HG03457 (cell line): ENCODE measurements at regions not wholly inside any gene's neighbourhood (a gene's known extent, or its start where the extent isn't known, plus 50 kb on each side); places are given as distances from the start of the nearest gene placed in this dataset.
A peak's percentile ranks its signal among the peaks of the same experiment; 100 is the strongest.

Experiments
- ATAC-seq: cut with Tn5 transposase; IDR thresholded peaks from one replicate; pipeline ENCODE4 v1.9.1; 2021; ENCODE audit warnings: moderate number of reproducible peaks; ENCODE audit not compliant: unreplicated experiment

- no peak for ATAC-seq
Measured at GRCh38 chr4:144202081-144202480, 61.6 kb upstream of the GYPA start.

DNA sequence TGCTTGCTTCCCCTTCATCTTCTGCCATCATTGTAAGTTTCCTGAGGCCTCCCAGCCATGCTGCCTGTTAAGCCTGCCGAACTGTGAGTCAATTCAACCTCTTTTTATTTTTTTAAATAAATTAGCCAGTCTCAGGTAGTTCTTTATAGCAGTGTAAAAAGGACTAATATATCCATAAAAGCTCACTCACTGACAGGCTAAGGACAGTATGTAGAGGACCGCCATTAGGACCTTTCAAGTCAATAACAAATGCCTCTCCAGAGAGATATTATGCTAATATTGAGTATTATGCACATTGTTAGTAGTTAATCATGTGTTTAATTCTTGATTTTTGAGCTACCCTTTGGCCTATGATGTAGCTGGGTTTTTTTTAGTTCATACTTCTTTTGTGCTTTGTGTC, 62.6 kb upstream of the GYPA start:
- no peak for ATAC-seq

DNA sequence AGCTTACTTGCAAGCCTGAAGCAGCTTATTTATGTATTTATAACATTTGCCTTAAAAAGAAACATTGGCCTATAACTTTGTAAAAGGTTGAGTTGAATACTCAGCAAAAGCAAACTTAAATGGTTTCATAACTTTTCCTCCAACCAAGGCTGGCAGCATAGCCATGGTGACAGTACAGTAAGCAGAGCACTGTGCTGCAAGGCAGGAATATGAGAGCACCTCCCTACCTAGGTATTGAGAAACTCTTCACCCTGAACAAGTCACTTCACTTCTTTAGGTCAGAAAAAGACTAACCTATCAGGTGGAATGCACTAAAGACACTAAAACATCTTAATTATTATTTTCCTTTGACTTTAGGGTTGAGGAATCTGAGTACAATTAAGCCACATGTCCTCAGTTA, 63.9 kb upstream of the GYPA start:
- no peak for ATAC-seq

- ATAC-seq: no peak
Measured at GRCh38 chr4:144206711-144207110, 66.2 kb upstream of the GYPA start.

GRCh38 chr4:144208074-144208473, 67.6 kb upstream of the GYPA start:
- ATAC-seq: no peak

DNA sequence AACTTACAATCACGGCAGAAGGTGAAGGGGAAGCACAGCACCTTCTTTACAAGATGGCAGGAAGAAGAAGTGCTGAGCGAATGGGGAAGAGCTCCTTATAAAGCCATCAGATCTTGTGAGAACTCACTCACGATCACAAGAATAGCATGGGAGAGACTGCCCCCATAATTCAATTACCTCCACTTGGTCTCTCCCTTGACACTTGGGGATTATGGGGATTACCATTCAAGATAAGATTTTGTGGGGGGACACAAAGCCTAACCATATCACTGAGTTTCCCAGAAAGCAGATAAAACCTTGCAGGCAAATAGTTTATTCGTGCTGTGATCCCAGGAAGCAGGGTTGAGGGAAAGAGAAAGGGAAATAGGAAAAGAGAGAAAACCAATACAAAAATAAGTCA, 69.0 kb upstream of the GYPA start:
- no peak for ATAC-seq

- ATAC-seq: no peak
Measured at GRCh38 chr4:144213371-144213770, 72.9 kb upstream of the GYPA start.

- ATAC-seq: no peak
Measured at GRCh38 chr4:144223149-144223548, 82.6 kb upstream of the GYPA start.

DNA sequence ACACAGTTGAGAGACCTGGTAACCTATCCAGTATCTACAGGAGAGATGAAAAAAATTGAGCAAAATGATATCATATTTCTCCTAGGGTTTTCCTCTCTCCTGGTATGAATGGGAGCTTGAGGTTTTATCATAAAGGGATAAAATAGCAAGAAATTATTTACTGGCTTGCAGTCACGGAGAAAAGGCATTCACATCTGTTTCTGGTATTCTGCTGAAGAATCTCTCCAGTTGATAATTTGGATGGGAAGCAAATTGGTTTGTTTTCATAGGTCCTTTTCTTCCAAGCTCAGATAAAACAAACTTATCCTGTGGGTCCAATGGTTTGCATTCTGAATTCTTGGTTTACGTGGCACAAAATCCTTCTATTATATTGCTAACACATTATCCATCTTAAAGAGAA, 83.1 kb upstream of the GYPA start:
- no peak for ATAC-seq

GRCh38 chr4:144259285-144259684, 118.8 kb upstream of the GYPA start:
- ATAC-seq: no peak

- ATAC-seq: no peak
Measured at GRCh38 chr4:144267084-144267483, 126.6 kb upstream of the GYPA start.

DNA sequence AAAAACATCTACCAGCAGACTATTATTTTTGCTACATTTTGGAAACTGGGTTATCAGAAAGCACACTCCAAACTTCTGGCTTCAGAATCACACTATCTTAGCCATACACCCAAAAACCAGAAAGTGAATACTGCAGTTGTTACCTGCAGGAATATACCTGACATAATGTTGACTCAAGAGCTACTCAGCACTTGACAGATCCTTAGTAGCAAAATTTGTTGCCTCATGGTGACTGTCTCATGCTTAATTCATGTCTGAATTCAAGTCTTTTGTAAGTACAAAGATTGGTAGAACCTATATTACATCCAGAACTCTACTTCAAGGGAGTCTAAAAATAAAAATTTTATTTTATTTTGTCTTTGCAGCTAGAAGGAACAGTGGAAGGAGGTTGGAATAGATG, 140.2 kb upstream of the GYPA start:
- no peak for ATAC-seq

GRCh38 chr4:144283526-144283925, 143.0 kb upstream of the GYPA start:
- no peak for ATAC-seq

- no peak for ATAC-seq
Measured at GRCh38 chr4:144284026-144284425, 143.5 kb upstream of the GYPA start.

- ATAC-seq: peak; percentile 63
Measured at GRCh38 chr4:144288011-144288903, 147.7 kb upstream of the GYPA start.

GRCh38 chr4:144289667-144290428, 149.3 kb upstream of the GYPA start:
- no peak for ATAC-seq

DNA sequence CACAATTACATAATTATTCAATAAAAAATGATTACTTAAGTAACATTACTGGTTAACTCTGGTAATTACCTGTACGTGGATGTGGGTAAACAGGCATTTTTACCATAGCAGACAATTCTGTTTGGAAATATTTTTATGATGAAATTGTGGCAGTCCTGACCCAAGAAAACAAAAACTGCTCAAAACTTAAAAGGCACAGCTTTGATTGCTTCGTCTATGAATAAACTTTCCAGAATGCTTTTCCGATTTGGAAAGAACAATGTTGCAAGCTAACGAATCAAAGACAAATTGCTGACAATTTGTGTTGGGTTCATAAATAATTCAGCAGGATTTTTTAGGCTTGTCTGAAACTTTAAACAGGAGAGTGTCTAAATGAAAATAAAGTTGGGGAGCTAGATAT, 150.6 kb upstream of the GYPA start:
- ATAC-seq: no peak

DNA sequence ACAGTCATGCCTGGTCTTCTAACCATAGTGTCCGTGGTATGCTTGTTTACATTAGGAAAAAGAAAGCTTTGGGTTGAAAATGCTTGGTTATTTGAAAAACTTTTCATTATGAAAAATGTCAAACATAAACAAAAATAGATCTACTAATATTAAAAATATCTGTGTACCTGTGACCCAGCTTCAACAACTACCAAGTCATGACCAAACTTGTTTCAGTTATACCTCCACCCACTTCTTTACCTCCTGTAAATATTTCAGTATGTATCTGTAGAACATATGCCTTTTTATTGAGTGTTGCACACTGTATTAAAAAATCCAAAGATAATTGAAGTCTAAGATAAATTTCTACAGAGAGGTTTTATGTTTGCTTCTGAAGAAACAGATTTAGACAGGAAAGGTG, 153.7 kb upstream of the GYPA start:
- ATAC-seq: no peak

- ATAC-seq: no peak
Measured at GRCh38 chr4:144295286-144295995, 154.9 kb upstream of the GYPA start.

DNA sequence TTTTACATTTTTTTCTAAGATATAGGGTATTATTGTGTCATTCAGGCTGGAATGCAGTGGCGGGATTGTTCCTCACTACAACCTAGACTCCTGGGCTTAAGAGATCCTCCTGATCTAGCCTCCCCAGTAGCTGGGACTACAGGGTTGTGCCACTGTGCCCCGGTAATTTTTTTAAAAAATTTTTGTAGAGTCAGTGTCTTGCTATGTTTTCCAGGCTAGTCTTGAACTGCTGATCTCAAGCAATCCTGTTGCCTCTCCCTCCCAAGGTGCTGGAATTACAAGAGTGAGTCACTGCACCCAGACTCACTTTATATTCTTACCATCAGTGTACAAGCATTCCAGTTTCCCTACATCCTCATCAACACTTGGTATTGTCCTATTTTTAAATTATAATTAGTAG, 156.4 kb upstream of the GYPA start:
- no peak for ATAC-seq

- no peak for ATAC-seq
Measured at GRCh38 chr4:144298519-144298918, 158.0 kb upstream of the GYPA start.

DNA sequence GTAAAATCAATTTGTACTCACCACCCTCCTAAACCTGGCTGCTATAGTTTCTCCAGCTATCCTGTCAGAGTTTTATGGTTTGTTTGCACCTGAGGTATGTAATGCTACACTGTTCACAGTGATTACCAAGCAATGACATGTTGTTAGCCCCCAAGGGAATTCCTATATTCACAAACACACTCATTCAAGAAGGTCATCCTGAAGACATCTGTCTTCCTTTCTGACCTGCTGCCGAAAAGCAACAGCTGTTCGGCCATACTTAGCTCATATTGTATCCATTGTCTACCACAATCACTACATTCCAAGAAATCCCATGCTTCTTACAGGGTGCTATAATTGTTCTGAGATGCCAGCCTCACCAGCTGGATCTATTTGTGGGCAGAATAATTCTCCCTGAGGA, 160.1 kb upstream of the GYPA start:
- ATAC-seq: no peak
